HG03432 (cell line): ENCODE measurements at regions not wholly inside any gene's neighbourhood (a gene's known extent, or its start where the extent isn't known, plus 50 kb on each side); places are given as distances from the start of the nearest gene placed in this dataset.
"Not testable (repeated sequence)": the region's sequence is repeated elsewhere in the genome, so short reads cannot be mapped to it uniquely, and the experiment has no call there.

Experiments used
- ATAC-seq: cut with Tn5 transposase; IDR thresholded peaks from one replicate; pipeline ENCODE4 v1.9.1; 2021; ENCODE audit warnings: mild to moderate bottlenecking, moderate library complexity; ENCODE audit not compliant: unreplicated experiment

DNA sequence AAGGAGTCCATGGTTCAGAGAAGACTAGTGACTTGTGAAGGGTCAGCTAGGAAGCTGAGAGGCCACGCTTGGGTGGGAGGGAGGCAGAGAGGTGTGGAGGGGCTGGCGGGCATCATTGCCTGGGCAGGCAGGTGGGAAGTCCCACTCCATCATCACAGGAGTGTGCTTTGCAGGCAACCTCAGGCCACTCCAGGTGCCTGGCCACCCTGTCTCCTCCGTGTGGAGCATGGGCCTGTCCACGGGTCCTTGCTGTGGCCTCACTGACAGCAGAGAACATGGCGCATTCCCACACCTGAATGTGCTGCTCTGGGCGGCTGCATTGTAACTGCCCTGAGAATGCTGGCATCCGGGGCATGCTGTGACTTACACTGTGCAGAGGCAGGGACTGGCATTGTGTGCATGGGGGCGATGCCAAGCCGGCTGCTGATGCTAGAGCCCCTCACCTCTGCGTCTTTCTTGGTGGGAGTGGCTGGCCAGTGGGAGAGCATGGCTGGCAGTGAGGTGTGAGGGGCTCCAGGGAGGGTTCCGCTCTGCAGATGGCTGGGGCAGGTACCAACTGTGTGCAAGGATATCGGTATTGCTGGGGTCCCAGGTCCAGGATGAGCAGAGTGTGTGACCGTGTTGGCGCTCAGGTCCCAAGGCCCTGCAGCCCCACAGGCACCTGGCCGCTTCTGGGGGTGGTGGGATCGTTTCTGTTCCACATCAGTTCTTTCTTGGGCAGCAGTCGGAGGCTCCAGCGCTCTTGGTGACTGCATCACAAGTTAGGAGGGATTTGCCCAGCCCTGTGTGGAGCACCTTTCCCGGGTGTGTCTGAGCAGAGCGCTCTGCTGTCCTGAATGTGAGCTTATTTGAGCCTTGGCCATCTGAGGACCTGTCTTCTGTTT lies 94.8 kb downstream of the NPIPB11 start:
- no peak for ATAC-seq

DNA sequence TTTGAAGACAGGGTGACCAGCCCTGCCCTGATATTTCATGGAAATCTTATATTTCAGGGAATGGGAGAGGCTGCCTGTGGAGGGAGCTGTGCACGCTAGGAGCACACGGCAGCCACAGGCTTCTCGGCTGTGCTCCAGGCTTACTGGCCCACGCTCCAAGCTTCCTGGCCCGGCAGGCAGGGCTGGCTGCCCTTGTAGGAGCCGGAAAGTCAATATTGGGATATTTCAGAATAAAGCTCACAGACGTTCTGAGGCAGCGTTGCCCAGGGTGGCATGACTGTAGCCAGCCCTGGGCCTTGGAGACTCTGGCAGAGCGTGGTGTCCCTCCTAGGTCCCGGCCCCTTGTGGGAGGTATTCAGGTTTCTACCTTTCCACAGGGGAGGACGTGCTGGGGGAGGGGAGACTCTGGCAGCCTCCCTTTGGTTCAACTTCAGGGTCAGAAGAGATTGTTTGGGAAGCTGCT lies 95.6 kb downstream of the NPIPB11 start:
- no peak for ATAC-seq

DNA sequence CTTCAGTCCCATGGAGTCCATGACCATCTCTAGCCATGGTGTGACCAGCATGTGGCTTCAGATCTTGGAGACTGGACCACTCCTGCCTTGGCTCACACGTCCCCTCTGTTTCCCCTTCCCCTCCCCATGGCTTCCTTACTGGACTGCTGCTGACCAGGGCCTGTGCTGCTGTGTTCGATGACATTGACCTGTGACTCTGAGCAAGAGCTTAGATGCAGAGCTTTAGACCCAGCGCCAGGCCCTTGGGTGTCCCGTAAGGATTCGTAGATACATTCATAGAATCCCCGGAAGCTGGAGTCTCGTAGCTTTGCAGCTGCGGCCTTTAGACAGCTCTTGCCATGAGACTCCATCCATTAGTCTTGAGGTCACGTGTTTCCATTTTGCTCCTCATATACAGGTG lies 96.3 kb downstream of the NPIPB11 start:
- not testable (repeated sequence) for ATAC-seq

GRCh38 chr16:29309601-29310000 lies 96.9 kb downstream of the NPIPB11 start:
- not testable (repeated sequence) for ATAC-seq

GRCh38 chr16:29308644-29309546 lies 97.6 kb downstream of the NPIPB11 start:
- no peak for ATAC-seq

DNA sequence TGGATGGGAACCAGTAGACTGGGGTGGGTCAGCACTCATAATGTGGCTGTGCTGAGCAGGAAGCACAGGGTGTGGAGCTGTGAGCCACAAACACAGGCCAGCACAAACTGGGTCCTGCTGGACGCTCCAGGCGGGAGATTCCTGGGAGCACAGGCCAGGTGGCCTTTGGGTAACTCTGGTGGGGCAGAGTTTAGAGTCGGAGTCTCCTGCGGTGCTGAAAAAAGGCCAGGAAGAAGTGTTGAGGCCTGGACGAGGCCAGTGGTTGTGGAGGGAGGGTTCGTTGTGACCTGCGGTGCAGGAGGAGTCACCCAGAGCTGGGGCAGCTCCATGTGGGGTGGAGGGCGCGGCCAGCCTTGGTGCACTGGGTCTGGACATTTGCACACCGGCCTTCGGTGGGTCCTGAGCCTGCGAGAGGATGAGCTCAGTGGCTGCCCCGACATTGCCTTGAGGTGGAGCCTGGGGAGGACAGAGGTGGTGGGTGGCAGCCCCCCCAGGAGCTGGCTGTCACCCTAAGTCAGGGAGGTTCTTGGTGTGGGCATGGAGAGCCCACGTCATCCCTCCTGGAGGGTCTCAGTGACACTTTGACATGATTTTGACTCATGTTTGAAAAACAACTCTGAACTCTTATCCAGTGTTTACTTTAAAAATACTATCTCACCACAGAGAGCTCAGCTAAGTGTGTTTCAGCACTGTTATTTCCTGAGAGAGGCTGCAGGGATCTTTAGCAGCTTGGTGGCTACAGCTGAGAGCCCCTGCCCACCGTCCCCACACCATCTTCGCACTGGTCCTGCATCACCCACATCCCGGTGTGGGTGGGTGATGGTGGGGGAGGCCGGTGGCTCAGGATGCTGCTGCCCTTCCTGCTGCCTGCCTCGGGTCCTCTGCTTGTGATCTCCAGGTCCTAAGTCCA lies 98.7 kb downstream of the NPIPB11 start:
- ATAC-seq: no peak

GRCh38 chr16:29306943-29307597 lies 99.4 kb downstream of the NPIPB11 start:
- ATAC-seq: no peak

- no peak for ATAC-seq
These were observed 100.3 kb downstream of the NPIPB11 start for GRCh38 chr16:29306201-29306600.

GRCh38 chr16:29305018-29305417 lies 101.5 kb downstream of the NPIPB11 start:
- ATAC-seq: not testable (repeated sequence)

DNA sequence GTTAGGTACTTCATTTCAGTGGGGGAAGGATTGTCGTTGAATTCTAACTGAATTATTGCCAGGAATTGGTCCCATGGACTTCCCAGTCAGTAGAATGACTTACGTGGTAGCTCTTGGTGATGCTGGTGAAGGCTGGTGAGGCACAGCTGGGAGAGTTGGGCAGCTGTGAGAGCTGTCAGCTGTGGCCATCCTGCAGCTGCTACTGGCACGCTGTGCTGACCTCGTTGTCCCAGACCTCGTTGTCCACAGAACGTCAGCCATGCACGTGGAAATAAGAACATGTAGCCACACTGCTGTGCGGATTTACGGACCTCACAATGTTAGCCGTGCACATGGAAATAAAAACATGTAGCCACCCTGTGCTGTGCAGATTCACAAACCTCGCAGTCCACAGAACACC lies 102.3 kb downstream of the NPIPB11 start:
- ATAC-seq: no peak

DNA sequence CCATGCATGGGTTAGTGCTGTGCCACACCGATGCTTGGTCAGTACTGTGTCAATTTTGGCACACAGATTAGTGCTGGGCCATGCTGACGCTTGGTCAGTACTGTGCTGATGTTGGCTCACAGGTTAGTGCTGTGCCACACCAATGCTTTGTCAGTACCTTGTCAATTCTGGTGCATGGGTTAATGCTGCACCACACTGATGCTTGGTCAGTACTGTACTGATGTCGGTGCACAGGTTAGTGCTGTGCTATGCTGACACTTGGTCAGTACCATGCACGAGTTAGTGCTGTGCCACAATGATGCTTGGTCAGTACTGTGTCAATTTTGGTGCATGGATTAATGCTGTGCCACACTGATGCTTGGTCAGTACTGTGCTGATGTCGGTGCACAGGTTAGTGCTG lies 103.0 kb downstream of the NPIPB11 start:
- no peak for ATAC-seq

- no peak for ATAC-seq
These were observed 103.5 kb downstream of the NPIPB11 start for GRCh38 chr16:29302976-29303375.

DNA sequence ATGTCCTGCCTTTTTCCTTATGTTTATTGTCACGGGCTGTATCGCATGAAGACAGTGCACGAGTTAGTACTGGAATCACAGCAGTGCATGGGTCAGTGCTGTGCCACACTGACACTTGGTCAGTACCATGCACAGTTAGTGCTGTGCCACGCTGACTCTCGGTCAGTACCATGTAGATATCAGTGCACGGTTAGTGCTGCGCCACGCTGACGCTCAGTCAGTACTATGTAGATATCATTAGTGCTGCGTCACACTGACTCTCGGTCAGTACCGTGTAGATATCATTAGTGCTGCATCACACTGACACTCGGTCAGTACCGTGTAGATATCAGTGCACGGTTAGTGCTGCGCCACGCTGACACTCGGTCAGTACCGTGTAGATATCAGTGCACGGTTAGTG lies 104.1 kb downstream of the NPIPB11 start:
- ATAC-seq: not testable (repeated sequence)

DNA sequence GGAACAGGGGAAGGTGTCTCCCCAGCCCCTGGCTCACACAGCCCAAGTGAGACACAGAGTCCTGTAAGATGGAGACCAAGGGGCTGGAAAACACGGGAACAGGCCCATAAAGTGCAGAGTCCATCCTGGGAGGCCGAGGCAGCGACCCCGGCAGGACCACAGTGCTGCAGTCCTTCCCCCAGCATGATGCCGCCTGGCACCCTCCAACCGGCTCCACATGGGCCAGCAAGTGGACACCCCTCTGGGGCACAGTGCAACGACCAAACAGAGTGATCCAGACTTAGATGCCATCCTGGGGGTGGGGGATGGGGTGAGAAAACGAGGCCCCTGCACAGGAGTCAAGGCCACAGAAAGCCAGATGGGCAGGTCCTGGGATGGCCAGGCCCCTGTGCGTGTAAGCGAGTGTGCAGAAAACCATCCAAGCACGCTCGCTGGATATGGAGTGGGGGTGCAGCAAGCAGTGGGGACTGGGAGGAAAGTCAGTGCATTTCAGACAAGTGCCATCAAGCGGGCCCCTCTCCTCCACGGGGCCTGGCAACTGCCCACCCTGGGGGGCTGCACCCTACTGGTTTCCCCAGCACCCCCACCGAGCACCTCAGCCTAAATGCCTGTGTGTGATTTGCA lies 104.7 kb downstream of the NPIPB11 start:
- ATAC-seq: not testable (repeated sequence)

DNA sequence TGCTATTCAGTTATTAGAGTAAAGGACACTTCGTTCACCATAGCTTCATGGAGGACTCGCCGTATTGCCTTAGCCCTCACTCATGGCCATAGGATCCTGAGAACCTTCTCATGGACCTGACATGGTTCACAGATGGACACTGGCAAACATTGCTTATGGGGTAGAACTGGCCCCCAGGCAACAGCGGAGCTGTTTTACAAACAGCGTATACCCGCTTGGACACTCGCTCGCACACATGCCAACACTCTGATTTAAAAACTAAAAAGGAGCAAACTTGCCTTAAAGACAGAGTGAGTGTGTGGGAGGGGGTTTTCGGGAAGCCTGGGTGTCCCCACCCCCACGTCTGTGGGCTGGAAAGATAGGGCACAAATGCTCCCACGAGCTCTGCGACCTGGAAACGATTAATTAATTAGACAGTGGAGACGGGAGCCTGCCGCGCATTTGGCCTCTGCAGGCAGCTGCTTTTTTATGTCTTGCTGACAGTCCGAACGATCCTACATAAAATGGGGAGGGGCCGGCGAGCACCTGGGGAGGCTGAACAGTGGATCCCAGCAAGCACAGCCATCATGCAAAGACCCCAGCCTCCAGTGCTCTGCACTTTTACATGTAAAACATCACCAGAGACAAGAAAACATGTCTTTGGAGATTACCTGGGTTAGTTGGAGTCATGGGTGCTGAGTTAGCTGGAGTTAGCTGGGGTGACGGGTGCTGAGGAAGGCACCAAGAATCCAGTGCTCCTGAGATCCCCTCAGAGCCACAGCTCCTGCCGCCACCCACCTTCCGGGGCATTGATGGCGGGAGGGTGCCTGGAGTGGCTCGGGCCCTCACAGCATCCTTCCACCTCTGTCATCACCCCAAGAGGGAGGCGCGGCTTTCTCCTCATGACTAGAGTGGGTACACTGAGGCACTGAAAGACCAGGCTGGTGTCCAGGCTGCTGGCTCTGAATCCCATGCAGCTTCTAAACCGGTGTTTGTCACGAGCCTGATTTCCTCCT lies 105.7 kb downstream of the NPIPB11 start:
- ATAC-seq: not testable (repeated sequence)

DNA sequence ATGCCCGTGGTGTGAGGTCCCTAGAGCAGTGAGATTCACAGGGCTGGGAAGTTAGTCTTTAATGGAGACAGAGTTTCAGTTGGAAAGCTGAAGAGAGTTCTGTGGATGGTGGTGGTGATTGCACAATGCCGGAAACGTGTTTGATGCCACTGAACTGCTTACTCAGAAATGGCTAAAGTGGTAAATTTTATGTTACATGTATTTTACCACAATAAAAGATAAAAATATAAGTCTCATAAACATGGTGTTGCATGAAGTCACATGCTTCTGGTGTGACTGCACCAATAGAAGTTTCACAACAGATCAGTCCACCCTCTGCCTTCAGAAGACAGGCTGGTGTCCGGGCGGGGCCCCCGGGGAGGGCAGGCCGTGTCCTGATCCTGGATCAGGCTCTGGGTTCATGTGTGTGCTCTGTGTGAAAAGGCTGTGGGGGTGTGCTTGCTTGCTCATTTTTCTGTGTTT lies 106.5 kb downstream of the NPIPB11 start:
- ATAC-seq: not testable (repeated sequence)

DNA sequence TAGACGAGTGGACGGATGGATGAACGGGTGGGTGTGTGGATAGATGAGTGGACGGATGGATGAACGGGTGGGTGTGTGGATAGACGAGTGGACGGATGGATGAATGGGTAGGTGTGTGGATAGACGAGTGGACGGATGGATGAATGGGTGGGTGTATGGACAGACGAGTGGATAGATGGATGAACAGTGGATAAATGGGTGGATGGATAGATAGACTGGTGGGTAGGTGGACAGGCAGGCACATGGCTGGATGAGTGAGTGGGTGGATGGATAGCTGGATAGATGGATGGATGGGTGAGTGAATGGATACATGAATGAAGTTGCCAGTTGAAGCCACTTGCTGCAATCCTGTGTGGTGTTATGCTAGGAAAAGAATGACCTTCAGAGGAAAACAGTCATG lies 107.5 kb downstream of the NPIPB11 start:
- not testable (repeated sequence) for ATAC-seq

- ATAC-seq: not testable (repeated sequence)
These were observed 108.2 kb downstream of the NPIPB11 start for GRCh38 chr16:29298307-29298706.
